Mucosa of rectum (tissue), 2 donors: ENCODE measurements at regions not wholly inside any gene's neighbourhood (a gene's known extent, or its start where the extent isn't known, plus 50 kb on each side); places are given as distances from the start of the nearest gene placed in this dataset.
"Not testable (repeated sequence)": the region's sequence is repeated elsewhere in the genome, so short reads cannot be mapped to it uniquely, and the experiment has no call there.

Experiments used
- H3K27ac ChIP-seq, 2 donors: one replicate each; pipeline ENCODE4 v1.7.0; 2013; ENCODE audit warnings: inconsistent platforms in 2 of 2, low read depth in 2 of 2, low read length in 2 of 2
- H3K27me3 ChIP-seq, 2 donors: one replicate each; pipeline ENCODE4 v1.7.0; 2013; ENCODE audit warnings: low read length in 2 of 2; ENCODE audit not compliant: control insufficient read depth in 2 of 2, insufficient read depth in 2 of 2
- H3K36me3 ChIP-seq, 2 donors: one replicate each; pipeline ENCODE4 v1.7.0; 2013; ENCODE audit warnings: low read length in 2 of 2; ENCODE audit not compliant: control insufficient read depth in 2 of 2, insufficient read depth in 2 of 2
- H3K4me1 ChIP-seq, 2 donors: one replicate each; pipeline ENCODE4 v1.7.0; 2013; ENCODE audit warnings: low read length in 2 of 2, mild to moderate bottlenecking in 1 of 2; ENCODE audit not compliant: control insufficient read depth in 2 of 2, insufficient read depth in 2 of 2
- H3K4me3 ChIP-seq, 2 donors: one replicate each; pipeline ENCODE4 v1.7.0; 2013; ENCODE audit warnings: low read length in 2 of 2
- H3K9ac ChIP-seq, 2 donors: one replicate each; pipeline ENCODE4 v1.7.0; 2013; ENCODE audit warnings: low read length in 2 of 2, low read depth in 1 of 2, mild to moderate bottlenecking in 1 of 2
- H3K9me3 ChIP-seq, 2 donors: one replicate each; pipeline ENCODE4 v1.7.0; 2013; ENCODE audit warnings: low read length in 2 of 2; ENCODE audit not compliant: control insufficient read depth in 2 of 2
- donor health status: healthy.
- donor health status: Normal muscosa, but diverticular disease.

DNA sequence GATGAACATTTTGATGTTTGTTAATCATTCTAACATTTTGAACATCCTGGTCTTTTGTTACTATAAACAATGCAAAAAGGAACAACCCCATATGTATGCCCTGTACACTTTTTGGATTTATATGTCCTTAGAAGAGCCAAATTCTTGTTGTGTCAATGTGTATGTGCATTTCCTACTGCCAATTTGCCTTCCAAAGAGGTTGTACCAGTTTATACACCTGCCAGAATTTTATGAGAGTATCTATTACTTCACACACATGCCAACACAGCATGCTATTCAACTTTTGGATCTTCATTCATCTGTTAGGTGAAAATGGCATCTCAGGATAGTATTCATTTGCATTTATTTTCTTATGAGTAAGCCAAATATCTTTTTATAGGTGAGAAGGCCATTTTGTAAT is 162.0 kb upstream of the SEMA6A start:
- Histone ChIP-seq H3K36me3 (no peaks in the 10 kb centered on the region), H3K9me3 (no peaks in the 10 kb centered on the region), H3K9ac (no peak overlapping the region), H3K27me3 (no peaks in the 10 kb centered on the region), H3K4me1 (no peaks in the 10 kb centered on the region), H3K4me3 (no peak overlapping the region), H3K27ac (no peak overlapping the region)

DNA sequence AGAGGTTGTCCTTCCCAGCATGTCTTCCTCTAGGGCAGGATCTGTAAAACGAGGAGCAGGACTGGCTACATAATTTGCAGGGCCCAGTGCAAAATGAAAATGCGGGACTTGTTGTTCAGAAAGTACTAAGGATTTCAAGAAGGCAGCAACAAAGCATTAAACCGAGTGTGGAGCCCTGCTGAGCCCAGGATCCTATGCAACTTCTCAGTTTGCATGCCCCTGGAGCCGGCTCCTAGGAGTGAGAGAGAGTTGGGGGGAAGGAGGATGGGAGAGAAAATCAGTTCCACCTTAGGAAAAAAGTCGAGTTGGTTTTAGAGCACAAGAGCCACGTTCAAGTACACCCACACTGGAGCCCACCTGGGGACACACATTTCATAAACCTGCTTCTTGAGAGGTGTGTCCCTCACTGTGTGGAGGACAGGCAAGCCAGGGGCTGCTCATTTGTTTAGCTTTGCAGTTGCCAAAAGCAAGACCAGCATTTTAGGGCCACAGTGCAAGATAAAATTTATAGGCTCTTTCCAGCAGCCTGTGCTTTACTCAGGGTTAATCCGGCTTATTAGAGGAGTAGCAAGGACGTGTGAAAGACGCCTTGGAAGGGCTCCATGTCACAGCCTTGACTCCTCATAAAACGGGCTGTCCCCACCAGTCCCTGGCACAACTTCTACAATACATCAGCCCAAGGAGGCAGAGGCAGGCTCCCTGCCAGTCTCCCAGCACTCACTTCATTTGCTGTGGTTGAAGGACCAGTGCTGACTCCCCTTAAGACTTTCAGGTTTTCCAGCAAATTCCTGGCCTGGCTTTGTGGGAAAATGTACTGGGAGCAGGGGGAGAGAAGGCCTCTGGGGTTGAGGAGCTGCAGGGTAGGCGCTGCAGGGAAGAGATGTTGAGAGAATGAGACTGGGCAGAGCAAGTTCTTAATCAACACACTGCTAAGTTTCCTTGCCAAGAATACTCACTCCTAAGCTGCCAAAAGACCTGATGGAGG is 159.7 kb upstream of the SEMA6A start:
- Histone ChIP-seq H3K36me3 (no peaks in the 10 kb centered on the region), H3K27me3 (no peaks in the 10 kb centered on the region), H3K9me3 (no peaks in the 10 kb centered on the region), H3K4me3 (no peak overlapping the region), H3K4me1 (no peaks in the 10 kb centered on the region), H3K9ac (no peak overlapping the region), H3K27ac (no peak overlapping the region)

DNA sequence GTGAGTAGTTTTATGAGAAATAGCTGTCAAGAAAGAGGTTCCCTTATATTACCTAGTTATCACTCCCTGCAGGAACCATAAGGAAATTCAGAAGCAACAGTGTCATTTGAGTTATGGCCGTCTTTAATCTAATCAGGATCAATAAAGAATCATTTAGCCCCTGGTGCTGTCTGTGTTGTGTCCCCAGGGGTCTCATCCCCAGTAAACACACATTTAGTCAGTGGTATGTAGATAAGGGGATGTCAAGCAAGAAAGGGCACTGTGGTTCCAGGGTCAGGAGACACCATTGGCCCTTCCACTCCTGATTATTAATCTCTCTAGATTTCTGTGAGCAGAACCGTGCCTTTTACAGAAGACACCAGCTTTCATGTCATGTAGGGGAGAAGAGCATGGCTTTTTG is 158.0 kb upstream of the SEMA6A start:
- H3K4me1 ChIP-seq: no peaks in the 10 kb centered on the region

DNA sequence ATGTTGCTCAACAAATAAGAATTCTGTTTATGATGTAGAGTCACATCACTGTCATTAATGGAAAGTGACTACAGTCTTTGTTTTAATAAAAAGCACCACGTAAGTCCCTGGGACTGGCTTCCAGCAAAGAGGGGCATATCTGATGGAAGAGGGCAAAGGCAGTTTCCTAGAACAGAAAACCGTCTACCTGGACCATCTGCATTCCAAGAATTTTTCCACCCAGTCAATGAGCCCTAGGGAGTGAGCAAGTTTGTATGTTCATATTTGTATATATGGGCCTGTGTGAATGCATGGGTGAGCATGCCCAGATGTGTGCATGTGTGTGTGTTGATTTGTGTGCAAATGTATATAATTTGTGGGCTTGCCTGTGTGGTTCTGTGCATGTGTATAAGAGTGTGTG is 156.8 kb upstream of the SEMA6A start:
- no peak overlapping the region for H3K9ac ChIP-seq
- no peak overlapping the region for H3K4me3 ChIP-seq
- H3K27ac ChIP-seq: no peak overlapping the region
- no peaks in the 10 kb centered on the region for H3K4me1 ChIP-seq
- no peaks in the 10 kb centered on the region for H3K27me3 ChIP-seq
- H3K36me3 ChIP-seq: no peaks in the 10 kb centered on the region
- H3K9me3 ChIP-seq: no peaks in the 10 kb centered on the region

More for the DNA sequence above, 158.0 kb upstream of the SEMA6A start:
- Histone ChIP-seq H3K4me3 (no peak overlapping the region), H3K9me3 (no peaks in the 10 kb centered on the region), H3K27ac (no peak overlapping the region), H3K36me3 (no peaks in the 10 kb centered on the region), H3K27me3 (no peaks in the 10 kb centered on the region), H3K9ac (no peak overlapping the region)

DNA sequence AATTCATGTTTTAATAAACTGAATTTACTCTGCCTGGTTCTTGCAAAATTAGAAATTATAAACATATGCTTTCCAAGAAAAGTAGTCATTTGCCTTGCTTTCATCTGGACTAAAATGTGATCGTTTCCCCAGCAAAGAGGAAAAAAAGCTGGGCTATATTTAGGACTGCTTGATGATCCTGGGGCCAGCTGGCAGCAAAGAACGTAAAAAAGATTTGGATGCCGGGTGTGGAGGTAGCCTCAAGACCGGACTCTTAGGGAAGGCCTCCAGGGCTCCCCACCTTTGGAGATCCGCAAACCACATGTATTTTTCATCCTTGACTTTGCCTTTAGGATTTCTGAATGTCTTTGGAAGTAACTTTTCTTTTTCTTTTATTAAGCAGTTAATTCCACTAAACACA is 156.1 kb upstream of the SEMA6A start:
- Histone ChIP-seq H3K4me1 (no peaks in the 10 kb centered on the region), H3K27me3 (no peaks in the 10 kb centered on the region), H3K27ac (no peak overlapping the region), H3K4me3 (no peak overlapping the region), H3K9ac (no peak overlapping the region), H3K9me3 (no peaks in the 10 kb centered on the region), H3K36me3 (no peaks in the 10 kb centered on the region)

DNA sequence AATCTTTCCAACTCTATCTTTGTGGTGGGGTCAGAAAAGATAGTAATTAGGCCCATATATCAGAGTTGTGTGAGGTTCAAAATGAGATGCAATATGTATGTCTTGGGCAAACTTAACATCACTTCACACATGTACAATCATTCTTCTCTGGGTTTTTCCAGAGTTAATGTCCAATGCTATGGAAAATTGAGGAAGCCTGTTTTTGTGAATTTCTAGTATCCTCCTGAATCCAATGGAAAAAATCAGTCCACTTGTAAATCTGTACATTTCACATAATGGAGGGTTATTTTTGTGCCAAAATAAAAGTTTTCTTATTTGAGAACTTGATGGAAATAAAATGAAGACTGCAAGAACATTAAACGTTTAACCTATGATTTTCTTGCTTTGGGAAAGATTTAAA is 155.6 kb upstream of the SEMA6A start:
- H3K9me3 ChIP-seq: no peaks in the 10 kb centered on the region
- no peak overlapping the region for H3K4me3 ChIP-seq
- no peak overlapping the region for H3K27ac ChIP-seq
- no peaks in the 10 kb centered on the region for H3K27me3 ChIP-seq
- H3K36me3 ChIP-seq: no peaks in the 10 kb centered on the region
- H3K4me1 ChIP-seq: no peaks in the 10 kb centered on the region
- H3K9ac ChIP-seq: no peak overlapping the region

DNA sequence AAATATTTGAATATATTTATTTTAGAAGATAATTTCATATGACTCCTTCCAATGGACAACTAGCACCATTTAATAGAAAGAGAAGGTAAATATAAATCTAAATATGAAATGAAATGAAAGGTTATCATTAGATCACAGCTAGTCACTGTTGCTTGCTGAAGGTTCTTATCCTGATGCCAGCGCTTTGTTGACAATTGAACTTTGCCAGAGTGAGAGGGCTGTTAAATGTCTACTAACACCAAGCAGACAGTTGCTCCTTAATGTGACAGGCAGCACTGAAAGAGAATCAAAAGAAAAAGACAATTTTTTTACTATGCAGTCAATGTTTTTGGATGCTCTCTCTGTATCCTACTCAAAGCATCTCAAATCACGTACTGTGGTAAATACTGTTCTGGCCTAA is 152.6 kb upstream of the SEMA6A start:
- Histone ChIP-seq H3K4me1 (no peaks in the 10 kb centered on the region), H3K9ac (no peak overlapping the region), H3K27me3 (no peaks in the 10 kb centered on the region), H3K9me3 (no peaks in the 10 kb centered on the region), H3K27ac (no peak overlapping the region), H3K36me3 (no peaks in the 10 kb centered on the region), H3K4me3 (no peak overlapping the region)

DNA sequence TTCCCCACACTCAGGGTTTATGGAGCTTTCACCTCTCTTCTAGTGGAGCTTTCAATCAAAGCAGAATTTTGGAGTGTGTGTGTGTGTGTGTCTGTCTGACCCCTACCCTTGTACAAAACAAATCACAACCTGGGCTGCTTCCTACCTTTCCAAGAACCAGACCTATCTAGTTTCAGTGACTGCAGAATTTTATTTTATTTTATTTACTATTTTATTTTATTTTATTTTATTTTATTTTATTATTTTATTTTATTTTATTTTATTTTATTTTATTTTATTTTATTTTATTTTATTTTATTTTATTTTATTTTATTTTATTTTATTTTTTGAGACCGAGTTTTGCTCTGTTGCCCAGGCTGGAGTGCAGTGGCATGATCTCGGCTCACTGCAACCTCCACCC is 151.6 kb upstream of the SEMA6A start:
- not testable (repeated sequence) for H3K27me3 ChIP-seq, H3K4me3 ChIP-seq, H3K9ac ChIP-seq, H3K4me1 ChIP-seq, H3K9me3 ChIP-seq, H3K27ac ChIP-seq, H3K36me3 ChIP-seq

DNA sequence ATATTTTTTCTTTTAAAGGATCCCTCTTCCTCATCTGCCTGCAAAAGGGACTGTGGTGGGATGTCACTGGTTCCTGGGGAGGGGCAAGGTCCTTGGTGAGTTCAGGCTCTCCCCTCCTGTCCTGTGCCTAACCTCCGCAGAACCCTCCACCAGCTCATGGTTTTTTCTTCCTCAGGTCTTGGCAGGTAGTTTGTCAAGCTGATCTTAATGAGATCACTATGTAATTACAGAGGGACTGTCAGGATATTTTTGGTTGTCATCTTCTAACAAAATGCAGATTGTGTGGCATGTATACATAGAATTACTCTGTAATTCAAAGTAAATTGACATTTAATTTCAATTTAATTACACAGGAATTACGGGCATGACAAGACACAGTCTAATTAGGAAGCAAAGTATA is 150.3 kb upstream of the SEMA6A start:
- no peaks in the 10 kb centered on the region for H3K36me3 ChIP-seq
- H3K9ac ChIP-seq: no peak overlapping the region
- no peaks in the 10 kb centered on the region for H3K4me1 ChIP-seq
- H3K9me3 ChIP-seq: no peaks in the 10 kb centered on the region
- H3K27ac ChIP-seq: no peak overlapping the region
- H3K4me3 ChIP-seq: no peak overlapping the region
- H3K27me3 ChIP-seq: no peaks in the 10 kb centered on the region

DNA sequence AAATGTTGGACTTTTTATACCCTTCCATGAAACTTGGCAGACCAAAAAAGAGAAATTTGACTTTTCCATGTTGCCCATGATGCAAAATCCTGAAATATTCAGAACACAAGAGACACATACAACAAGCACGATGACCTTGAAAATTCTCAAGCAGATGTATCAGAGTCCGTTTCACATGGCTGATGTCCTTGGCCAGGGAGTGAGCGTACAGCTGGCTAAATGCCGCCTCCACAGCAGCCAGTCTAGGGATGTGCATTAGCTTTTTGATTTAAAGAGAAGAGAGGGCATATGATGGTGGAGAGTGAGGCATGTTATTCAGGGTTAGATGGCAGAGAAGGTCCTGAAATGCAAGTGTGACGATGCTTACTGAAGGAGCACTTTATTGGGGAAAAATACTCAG is 148.0 kb upstream of the SEMA6A start:
- H3K36me3 ChIP-seq: no peaks in the 10 kb centered on the region

More for the DNA sequence above, 148.0 kb upstream of the SEMA6A start:
- no peaks in the 10 kb centered on the region for H3K27me3 ChIP-seq
- no peak overlapping the region for H3K9ac ChIP-seq
- H3K4me3 ChIP-seq: no peak overlapping the region
- no peak overlapping the region for H3K27ac ChIP-seq
- no peaks in the 10 kb centered on the region for H3K9me3 ChIP-seq
- no peaks in the 10 kb centered on the region for H3K4me1 ChIP-seq
